ENCODE measurements at regions not wholly inside any gene's neighbourhood (a gene's known extent, or its start where the extent isn't known, plus 50 kb on each side); places are given as distances from the start of the nearest gene placed in this dataset.

GRCh38 chr6:170062209-170062914, 228.5 kb downstream of the DLL1 start:
- H3K4me1 Mint-ChIP-seq: peaks cover 4% of the 10 kb centered on the region
- H4K20me1 ChIP-seq (replicated peaks; ENCODE audit: insufficient read depth): no peaks in the 10 kb centered on the region
- no peak overlapping the region for H2AFZ ChIP-seq
- DNase-seq (ENCODE audit: low spot score) (no peak), ATAC-seq (peak; percentile 35; the same call in 2 of the 3 replicates)
- H3K79me2 ChIP-seq (replicated peaks; ENCODE audit: insufficient read depth): no peaks in the 10 kb centered on the region
- peaks cover 6% of the 10 kb centered on the region; the same call in 2 of the 3 replicates for H3K36me3 Mint-ChIP-seq (ENCODE audit: low read depth)
- H3F3A ChIP-seq (replicated peaks; ENCODE audit: low read depth): no peaks in the 10 kb centered on the region
- no peak overlapping the region for H3K27ac Mint-ChIP-seq
- no peaks in the 10 kb centered on the region; the same call in 1 of the 2 replicates for H3K9me2 ChIP-seq (ENCODE audit: insufficient read depth)
- H3K27me3 ChIP-seq (ENCODE audit: insufficient read depth): no peaks in the 10 kb centered on the region
- H3K27me3 Mint-ChIP-seq (ENCODE audit: insufficient read depth, low read depth, poor library complexity): peaks cover 4% of the 10 kb centered on the region
- no peak overlapping the region for H3K4me3 ChIP-seq
- TF ChIP-seq POLR2AphosphoS5 (IDR thresholded peaks at IDR 0.05; ENCODE audit: low read depth) (no peak), CTCF (conservative IDR thresholded peaks at IDR 0.05; ENCODE audit: low read depth in 2 of 2) (no peak), CREB1 (CRISPR knock-in tag; IDR thresholded peaks at IDR 0.05; ENCODE audit: low read depth) (no peak), ZNF462 (CRISPR knock-in tag; IDR thresholded peaks at IDR 0.05) (no peak), EZH2 (IDR thresholded peaks at IDR 0.05; ENCODE audit: low read depth, unreplicated experiment) (no peak), ZNF331 (CRISPR knock-in tag; IDR thresholded peaks at IDR 0.05; ENCODE audit: low read depth) (no peak), REST (IDR thresholded peaks at IDR 0.05; ENCODE audit: unreplicated experiment) (no peak), ETS1 (IDR thresholded peaks at IDR 0.05) (no peak), EZH2phosphoT487 (IDR thresholded peaks at IDR 0.05; ENCODE audit: unreplicated experiment) (no peak), ZNF114 (CRISPR knock-in tag; IDR thresholded peaks at IDR 0.05) (no peak)
- H3K4me1 ChIP-seq (ENCODE audit: insufficient read depth): no peaks in the 10 kb centered on the region
- no peak overlapping the region for H3K4me3 Mint-ChIP-seq
- H3K36me3 ChIP-seq (ENCODE audit: insufficient read depth): no peaks in the 10 kb centered on the region
- H3K27ac ChIP-seq (ENCODE audit: low read depth): no peak overlapping the region
- peaks cover 12% of the 10 kb centered on the region for H3K9me3 Mint-ChIP-seq
- no peak overlapping the region for H3K4me2 ChIP-seq

Data from GM23338 (cell line).